SU-DHL-6 (cell line): ENCODE measurements at regions not wholly inside any gene's neighbourhood (a gene's known extent, or its start where the extent isn't known, plus 50 kb on each side); places are given as distances from the start of the nearest gene placed in this dataset.

ENCODE experiments used
- H2AFZ ChIP-seq: fragments of 200-600 bp; sonication (generic); 2 replicates; pipeline ENCODE4 v1.6.1; 2014; ENCODE audit warnings: low read depth, mild to moderate bottlenecking, moderate library complexity, mixed read lengths, antibody characterized with exemption, low read length; ENCODE audit not compliant: severe bottlenecking
- H3F3A ChIP-seq: fragments of 200-600 bp; shearing (Covaris generic); 2 replicates; pipeline ENCODE4 v1.6.0; 2016; ENCODE audit warnings: antibody characterized with exemption, mild to moderate bottlenecking; ENCODE audit not compliant: insufficient read depth
- H3K27ac ChIP-seq: fragments of 200-600 bp; sonication (generic); 2 replicates; pipeline ENCODE4 v1.5.1; 2016; ENCODE audit warnings: low read depth, mild to moderate bottlenecking, low read length, moderate library complexity, mixed read lengths
- H3K27me3 ChIP-seq: fragments of 200-600 bp; sonication (generic), shearing (Covaris generic); 2 replicates; pipeline ENCODE4 v1.6.0; 2014; ENCODE audit warnings: mild to moderate bottlenecking, low read length
- H3K36me3 ChIP-seq: fragments of 200-600 bp; sonication (generic); 2 replicates; pipeline ENCODE4 v1.6.1; 2014; ENCODE audit warnings: mild to moderate bottlenecking, low read length, mixed read lengths
- H3K4me2 ChIP-seq: fragments of 300-600, 200-600 bp; shearing (Covaris generic), sonication (generic); 2 replicates; pipeline ENCODE4 v1.6.0; 2014; ENCODE audit warnings: low read length, low read depth, mild to moderate bottlenecking; ENCODE audit not compliant: poor library complexity, severe bottlenecking
- H3K4me3 ChIP-seq: fragments of 200-600 bp; sonication (generic); 2 replicates; pipeline ENCODE4 v1.5.1; 2014; ENCODE audit warnings: antibody characterized with exemption, low read length, mild to moderate bottlenecking, mixed read lengths; ENCODE audit not compliant: insufficient read depth, poor library complexity, severe bottlenecking
- H3K79me2 ChIP-seq: fragments of 200-600 bp; sonication (generic); 2 replicates; pipeline ENCODE4 v1.6.1; 2014; ENCODE audit warnings: mild to moderate bottlenecking, low read length, moderate library complexity; ENCODE audit not compliant: insufficient read depth
- H3K9ac ChIP-seq: fragments of 200-600 bp; sonication (generic); 2 replicates; pipeline ENCODE4 v1.7.0; 2014; ENCODE audit warnings: mild to moderate bottlenecking, low read length
- H3K9me2 ChIP-seq: fragments of 200-600 bp; sonication (generic); replicated peaks from 2 replicates; pipeline ENCODE4 v1.6.1; 2014; ENCODE audit warnings: low read length; ENCODE audit not compliant: insufficient read depth
- H3K9me3 ChIP-seq: fragments of 200-600 bp; sonication (generic); 2 replicates; pipeline ENCODE4 v1.6.1; 2014; ENCODE audit warnings: low read length, mixed read lengths; ENCODE audit not compliant: insufficient read depth
- H4K20me1 ChIP-seq: fragments of 200-600 bp; sonication (generic); 2 replicates; pipeline ENCODE4 v1.6.1; 2014; ENCODE audit warnings: low read depth, mild to moderate bottlenecking, antibody characterized with exemption, low read length, moderate library complexity, mixed read lengths
- EZH2phosphoT487 ChIP-seq: fragments of 200-600 bp; sonication (generic), shearing (Covaris generic); conservative IDR thresholded peaks from 2 replicates; pipeline ENCODE4 v1.6.1; 2018; ENCODE audit warnings: mild to moderate bottlenecking, antibody characterized with exemption, low read length, moderate library complexity, mixed read lengths
- TF ChIP-seq, protein P1 (sequence below): fragments of 200-600 bp; sonication (generic); IDR thresholded peaks from one replicate; pipeline ENCODE4 v1.5.1; 2017; ENCODE audit warnings: antibody characterized with exemption, mild to moderate bottlenecking, low read length, moderate library complexity; ENCODE audit not compliant: insufficient read depth, poor library complexity, severe bottlenecking

DNA sequence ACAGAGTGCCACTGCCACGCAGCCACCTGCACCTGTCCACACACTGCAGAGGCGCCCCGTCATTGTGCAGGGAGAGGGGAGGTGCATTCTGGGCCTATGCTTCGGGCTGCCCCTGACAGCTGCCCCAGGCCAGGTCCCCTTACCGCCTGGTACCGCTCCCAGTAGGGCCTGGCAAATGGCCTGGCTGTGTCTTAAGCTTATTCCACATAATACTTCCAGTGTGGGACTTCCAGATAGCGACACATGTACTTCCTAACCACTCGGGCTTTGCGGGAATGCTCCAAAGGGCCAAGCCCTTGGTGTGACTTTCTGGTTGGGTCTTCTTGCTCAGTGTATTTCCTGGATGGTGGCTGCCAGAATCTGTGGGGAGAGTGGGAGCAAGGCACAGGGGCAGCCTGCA is 254.3 kb upstream of the CHRNA7 start:
- no peaks in the 10 kb centered on the region for H3K9me2 ChIP-seq
- no peaks in the 10 kb centered on the region; the same call in 1 of the 2 replicates for H4K20me1 ChIP-seq
- no peak overlapping the region for H2AFZ ChIP-seq
- no peak overlapping the region for H3K4me2 ChIP-seq
- no peaks in the 10 kb centered on the region for H3K27me3 ChIP-seq
- no peak for TF ChIP-seq EZH2phosphoT487
- TF ChIP-seq, protein P1, sequence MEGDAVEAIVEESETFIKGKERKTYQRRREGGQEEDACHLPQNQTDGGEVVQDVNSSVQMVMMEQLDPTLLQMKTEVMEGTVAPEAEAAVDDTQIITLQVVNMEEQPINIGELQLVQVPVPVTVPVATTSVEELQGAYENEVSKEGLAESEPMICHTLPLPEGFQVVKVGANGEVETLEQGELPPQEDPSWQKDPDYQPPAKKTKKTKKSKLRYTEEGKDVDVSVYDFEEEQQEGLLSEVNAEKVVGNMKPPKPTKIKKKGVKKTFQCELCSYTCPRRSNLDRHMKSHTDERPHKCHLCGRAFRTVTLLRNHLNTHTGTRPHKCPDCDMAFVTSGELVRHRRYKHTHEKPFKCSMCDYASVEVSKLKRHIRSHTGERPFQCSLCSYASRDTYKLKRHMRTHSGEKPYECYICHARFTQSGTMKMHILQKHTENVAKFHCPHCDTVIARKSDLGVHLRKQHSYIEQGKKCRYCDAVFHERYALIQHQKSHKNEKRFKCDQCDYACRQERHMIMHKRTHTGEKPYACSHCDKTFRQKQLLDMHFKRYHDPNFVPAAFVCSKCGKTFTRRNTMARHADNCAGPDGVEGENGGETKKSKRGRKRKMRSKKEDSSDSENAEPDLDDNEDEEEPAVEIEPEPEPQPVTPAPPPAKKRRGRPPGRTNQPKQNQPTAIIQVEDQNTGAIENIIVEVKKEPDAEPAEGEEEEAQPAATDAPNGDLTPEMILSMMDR, result no peak
- H3K36me3 ChIP-seq, result no peaks in the 10 kb centered on the region
- H3K9ac ChIP-seq, result no peak overlapping the region
- no peak overlapping the region for H3K4me3 ChIP-seq
- H3F3A ChIP-seq, result no peaks in the 10 kb centered on the region
- no peaks in the 10 kb centered on the region for H3K9me3 ChIP-seq
- H3K79me2 ChIP-seq, result no peaks in the 10 kb centered on the region
- H3K27ac ChIP-seq, result no peak overlapping the region

DNA sequence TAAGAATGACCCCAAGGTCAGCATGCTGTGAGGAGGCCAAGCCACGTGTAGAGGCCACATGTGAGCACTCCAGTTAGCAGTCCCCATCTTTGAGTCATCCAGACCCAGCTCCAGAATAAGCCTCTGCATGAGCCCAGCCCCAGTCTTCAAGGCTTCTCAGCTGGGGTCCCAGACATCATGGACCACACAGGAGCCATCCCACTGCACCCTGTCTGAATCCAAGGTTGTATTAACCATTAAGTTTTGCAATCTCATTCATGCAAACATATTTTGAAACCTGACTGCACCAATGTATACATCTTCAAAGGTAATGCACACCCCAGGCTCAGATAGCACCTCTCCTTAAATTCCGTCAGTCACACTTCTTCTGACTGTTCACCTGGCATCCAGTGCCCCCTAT is 249.1 kb upstream of the CHRNA7 start:
- Histone ChIP-seq H3K9me3 (no peaks in the 10 kb centered on the region), H3K36me3 (no peaks in the 10 kb centered on the region), H3K27ac (no peak overlapping the region), H3K9ac (no peak overlapping the region), H2AFZ (no peak overlapping the region), H4K20me1 (no peaks in the 10 kb centered on the region), H3K27me3 (no peaks in the 10 kb centered on the region), H3K4me3 (no peak overlapping the region), H3K9me2 (no peaks in the 10 kb centered on the region), H3K79me2 (no peaks in the 10 kb centered on the region), H3K4me2 (no peak overlapping the region), H3F3A (no peaks in the 10 kb centered on the region)
- TF ChIP-seq EZH2phosphoT487, result no peak
- TF ChIP-seq, protein P1, result no peak

DNA sequence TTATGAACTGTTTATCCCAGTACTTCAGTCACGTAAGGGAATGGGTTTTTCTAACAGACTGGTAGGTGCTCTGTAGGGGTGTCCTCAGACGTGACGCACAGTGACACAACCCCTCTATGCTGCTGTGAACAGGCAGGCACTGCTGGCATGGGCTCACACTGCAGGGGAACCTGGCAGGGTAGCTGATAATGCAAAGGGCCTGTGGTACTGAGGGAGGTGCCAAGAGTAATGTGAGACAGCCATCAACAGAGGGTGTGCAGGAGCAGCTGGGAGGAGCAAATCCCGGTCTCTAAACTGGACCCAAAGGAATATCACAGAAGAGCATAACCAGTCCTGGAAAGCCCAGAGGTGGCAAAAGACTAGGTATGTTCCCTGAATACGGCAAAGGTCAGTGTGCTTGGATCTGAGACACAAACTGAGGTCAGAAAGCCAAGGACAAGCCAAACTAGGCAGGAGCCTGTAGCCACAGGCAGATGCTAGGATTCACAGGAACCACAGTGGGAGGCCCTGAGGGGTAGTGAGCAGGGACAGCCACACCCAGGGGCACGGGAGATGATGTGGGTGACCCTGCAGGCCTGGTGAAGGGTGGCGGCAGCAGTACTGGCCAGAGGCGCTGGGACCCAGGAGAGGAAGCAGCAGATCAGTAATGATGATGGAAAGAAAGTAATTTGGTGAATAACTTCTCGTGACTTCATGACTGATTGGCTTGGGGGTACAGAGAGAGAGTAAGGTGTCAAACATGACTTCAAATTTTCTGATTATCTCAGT is 248.1 kb upstream of the CHRNA7 start:
- Histone ChIP-seq H3K9ac (no peak overlapping the region), H3K4me3 (no peak overlapping the region), H3K9me3 (no peaks in the 10 kb centered on the region), H3K79me2 (no peaks in the 10 kb centered on the region), H3K4me2 (no peak overlapping the region), H4K20me1 (no peaks in the 10 kb centered on the region), H3K36me3 (no peaks in the 10 kb centered on the region), H3K9me2 (no peaks in the 10 kb centered on the region), H3F3A (no peaks in the 10 kb centered on the region), H3K27me3 (no peaks in the 10 kb centered on the region), H2AFZ (no peak overlapping the region), H3K27ac (no peak overlapping the region)
- no peak for TF ChIP-seq EZH2phosphoT487
- TF ChIP-seq, protein P1, result no peak
